MM.1S (cell line): ENCODE measurements at regions not wholly inside any gene's neighbourhood (a gene's known extent, or its start where the extent isn't known, plus 50 kb on each side); places are given as distances from the start of the nearest gene placed in this dataset.

Experiments
- DNase-seq: peaks from one replicate; pipeline ENCODE4 v3.0.0-alpha.2; 2015
- H2AFZ ChIP-seq: fragments of 300-600 bp; sonication (generic); 2 replicates; pipeline ENCODE4 v1.6.0; 2016; ENCODE audit warnings: antibody characterized with exemption, low read length
- H3F3A ChIP-seq: fragments of 300-600 bp; sonication (generic); 2 replicates; pipeline ENCODE4 v1.6.1; 2016; ENCODE audit warnings: mild to moderate bottlenecking, antibody characterized with exemption, low read length, moderate library complexity, mixed read lengths; ENCODE audit not compliant: insufficient read depth
- H3K27ac ChIP-seq: fragments of 300-600 bp; sonication (generic); 2 replicates; pipeline ENCODE4 v1.5.1; 2016; ENCODE audit warnings: mild to moderate bottlenecking, low read length
- H3K27me3 ChIP-seq: fragments of 300-600 bp; sonication (generic); replicated peaks from 2 replicates; pipeline ENCODE4 v1.6.0; 2016; ENCODE audit warnings: low read length; ENCODE audit not compliant: insufficient read depth
- H3K36me3 ChIP-seq: fragments of 300-600 bp; sonication (generic); replicated peaks from 2 replicates; pipeline ENCODE4 v1.6.1; 2016; ENCODE audit warnings: mild to moderate bottlenecking, low read length, mixed read lengths; ENCODE audit not compliant: insufficient read depth
- H3K4me1 ChIP-seq: fragments of 300-600 bp; sonication (generic); 2 replicates; pipeline ENCODE4 v1.6.1; 2016; ENCODE audit warnings: low read length, mixed read lengths
- H3K4me2 ChIP-seq: fragments of 300-600 bp; sonication (generic); 2 replicates; pipeline ENCODE4 v1.6.0; 2016; ENCODE audit warnings: low read depth, low read length
- H3K4me3 ChIP-seq: fragments of 300-600 bp; sonication (generic); 2 replicates; pipeline ENCODE4 v1.5.1; 2016; ENCODE audit warnings: low read length, mixed read lengths
- H3K79me2 ChIP-seq: fragments of 300-600 bp; sonication (generic); 2 replicates; pipeline ENCODE4 v1.6.1; 2016; ENCODE audit warnings: mixed run types, low read length, mixed read lengths
- H3K9ac ChIP-seq: fragments of 300-600 bp; sonication (generic); 2 replicates; pipeline ENCODE4 v1.6.1; 2016; ENCODE audit warnings: low read length, mixed read lengths
- H3K9me2 ChIP-seq: fragments of 300-600 bp; sonication (generic); replicated peaks from 2 replicates; pipeline ENCODE4 v1.6.1; 2016; ENCODE audit warnings: mild to moderate bottlenecking, low read length, mixed read lengths; ENCODE audit not compliant: insufficient read depth
- H3K9me3 ChIP-seq: fragments of 300-600 bp; sonication (generic); replicated peaks from 2 replicates; pipeline ENCODE4 v1.6.1; 2016; ENCODE audit warnings: mild to moderate bottlenecking, low read length, mixed read lengths; ENCODE audit not compliant: insufficient read depth
- H4K20me1 ChIP-seq: fragments of 300-600 bp; sonication (generic); 2 replicates; pipeline ENCODE4 v1.6.1; 2016; ENCODE audit warnings: mild to moderate bottlenecking, low read length, moderate library complexity, mixed read lengths; ENCODE audit not compliant: insufficient read depth
- CTCF ChIP-seq: fragments of 300-600 bp; sonication (generic); IDR thresholded peaks from 2 replicates; pipeline ENCODE4 v1.5.1; 2016; ENCODE audit warnings: antibody characterized with exemption, low read length, mixed read lengths
- EZH2 ChIP-seq: fragments of 300-600 bp; sonication (generic); optimal IDR thresholded peaks from 2 replicates; pipeline ENCODE3; 2017; ENCODE audit warnings: low read depth, mild to moderate bottlenecking, antibody characterized with exemption, low read length, mixed read lengths
- EZH2phosphoT487 ChIP-seq: fragments of 300-600 bp; sonication (generic); IDR thresholded peaks from 2 replicates; pipeline ENCODE4 v1.6.1; 2018; ENCODE audit warnings: antibody characterized with exemption, low read length

GRCh38 chr1:14443164-14443787, 155.2 kb upstream of the KAZN start:
- Histone ChIP-seq H3K9me3 (no peaks in the 10 kb centered on the region), H3K9ac (no peak overlapping the region), H4K20me1 (no peaks in the 10 kb centered on the region), H3K9me2 (no peaks in the 10 kb centered on the region), H3K4me1 (no peaks in the 10 kb centered on the region), H3K4me3 (no peak overlapping the region), H3K4me2 (no peak overlapping the region), H3K36me3 (no peaks in the 10 kb centered on the region), H3F3A (no peaks in the 10 kb centered on the region), H3K27ac (no peak overlapping the region), H2AFZ (no peak overlapping the region), H3K27me3 (no peaks in the 10 kb centered on the region), H3K79me2 (no peaks in the 10 kb centered on the region)
- DNase-seq, result no peak
- TF ChIP-seq EZH2phosphoT487, result no peak
- TF ChIP-seq CTCF, result no peak
- TF ChIP-seq EZH2, result no peak

- Histone ChIP-seq H3K79me2 (no peaks in the 10 kb centered on the region), H3K9me2 (no peaks in the 10 kb centered on the region), H3K4me1 (no peaks in the 10 kb centered on the region), H3K27ac (no peak overlapping the region), H4K20me1 (no peaks in the 10 kb centered on the region), H3K9me3 (no peaks in the 10 kb centered on the region), H3K4me3 (no peak overlapping the region), H3K9ac (no peak overlapping the region), H3K27me3 (no peaks in the 10 kb centered on the region), H2AFZ (no peak overlapping the region), H3K4me2 (no peak overlapping the region), H3F3A (no peaks in the 10 kb centered on the region), H3K36me3 (no peaks in the 10 kb centered on the region)
- no peak for DNase-seq
- no peak for TF ChIP-seq CTCF
- TF ChIP-seq EZH2, result no peak
- no peak for TF ChIP-seq EZH2phosphoT487
These were observed 147.3 kb upstream of the KAZN start for GRCh38 chr1:14451217-14451616.

GRCh38 chr1:14452551-14452950, 145.9 kb upstream of the KAZN start:
- Histone ChIP-seq H3K9ac (no peak overlapping the region), H2AFZ (no peak overlapping the region), H3K27me3 (no peaks in the 10 kb centered on the region), H3K4me1 (no peaks in the 10 kb centered on the region), H3K36me3 (no peaks in the 10 kb centered on the region), H3K4me3 (no peak overlapping the region), H3K27ac (no peak overlapping the region), H4K20me1 (no peaks in the 10 kb centered on the region), H3K79me2 (no peaks in the 10 kb centered on the region), H3K9me2 (no peaks in the 10 kb centered on the region), H3K9me3 (no peaks in the 10 kb centered on the region), H3K4me2 (no peak overlapping the region), H3F3A (no peaks in the 10 kb centered on the region)
- no peak for TF ChIP-seq EZH2phosphoT487
- TF ChIP-seq CTCF, result no peak
- no peak for TF ChIP-seq EZH2
- no peak for DNase-seq
